OCI-LY7 (cell line): ENCODE measurements at regions not wholly inside any gene's neighbourhood (a gene's known extent, or its start where the extent isn't known, plus 50 kb on each side); places are given as distances from the start of the nearest gene placed in this dataset.

ENCODE experiments used
- BruUV-seq: library from RNA; stranded (reverse); fragments of 400-500 nt; replicated peaks from 2 replicates; lab custom pipeline; 2021; lab: Mats Ljungman, UMichigan
- CTCF ChIA-PET: fragments of 300-600 bp; sonication (Branson Sonifier 250); formaldehyde crosslinking; loops from one replicate; lab custom pipeline; 2022; ENCODE audit warnings: antibody characterized with exemption; ENCODE audit not compliant: unreplicated experiment; lab: Charles Lee
- POLR2A ChIA-PET: fragments of 300-600 bp; sonication (Branson Sonifier 250); formaldehyde crosslinking; loops from one replicate; lab custom pipeline; 2022; ENCODE audit warnings: antibody characterized with exemption; lab: Charles Lee
- DNase-seq: peaks from one replicate; pipeline ENCODE4 v3.0.0-alpha.2; 2015; ENCODE audit warnings: low spot score
- H2AFZ ChIP-seq: fragments of 200-600 bp; sonication (generic), shearing (Covaris generic); 2 replicates; pipeline ENCODE4 v1.6.1; 2014; ENCODE audit warnings: mild to moderate bottlenecking, antibody characterized with exemption, low read length, moderate library complexity
- H3K27ac ChIP-seq: fragments of 200-600 bp; sonication (generic); 2 replicates; pipeline ENCODE4 v1.5.1; 2014; ENCODE audit warnings: mixed run types, low read depth, mild to moderate bottlenecking, moderate library complexity, low read length, inconsistent platforms; ENCODE audit not compliant: poor library complexity, severe bottlenecking
- H3K36me3 ChIP-seq: fragments of 200-600 bp; sonication (generic); 2 replicates; pipeline ENCODE4 v1.6.1; 2014; ENCODE audit warnings: mild to moderate bottlenecking, antibody characterized with exemption, low read length, moderate library complexity, mixed read lengths; ENCODE audit not compliant: insufficient read depth
- H3K4me1 ChIP-seq: fragments of 200-600 bp; sonication (generic); 2 replicates; pipeline ENCODE4 v1.5.1; 2014; ENCODE audit warnings: mild to moderate bottlenecking, low read length; ENCODE audit not compliant: insufficient read depth, poor library complexity, severe bottlenecking
- H3K4me2 ChIP-seq: fragments of 200-600 bp; sonication (generic); 2 replicates; pipeline ENCODE4 v1.6.1; 2014; ENCODE audit warnings: mild to moderate bottlenecking, low read length
- H3K4me3 ChIP-seq: fragments of 200-600 bp; sonication (generic); 2 replicates; pipeline ENCODE4 v1.5.1; 2014; ENCODE audit warnings: mild to moderate bottlenecking, low read depth, low read length; ENCODE audit not compliant: poor library complexity, severe bottlenecking
- H3K79me2 ChIP-seq: fragments of 200-600 bp; sonication (generic); 2 replicates; pipeline ENCODE4 v1.6.1; 2016; ENCODE audit warnings: low read depth, mild to moderate bottlenecking, low read length, moderate library complexity, mixed read lengths; ENCODE audit not compliant: insufficient read depth
- H3K9me2 ChIP-seq: fragments of 200-600 bp; sonication (generic); 2 replicates; pipeline ENCODE4 v1.6.1; 2016; ENCODE audit warnings: mild to moderate bottlenecking, low read length, mixed read lengths; ENCODE audit not compliant: insufficient read depth
- H3K9me3 ChIP-seq: fragments of 200-600 bp; sonication (generic); 2 replicates; pipeline ENCODE4 v1.6.1; 2014; ENCODE audit warnings: mild to moderate bottlenecking, mixed run types, low read length, mixed read lengths
- H4K20me1 ChIP-seq: fragments of 200-600 bp; sonication (generic); 2 replicates; pipeline ENCODE4 v1.6.1; 2014; ENCODE audit warnings: mild to moderate bottlenecking, antibody characterized with exemption, low read length, moderate library complexity, mixed read lengths; ENCODE audit not compliant: insufficient read depth
- EZH2phosphoT487 ChIP-seq: fragments of 200-600 bp; sonication (generic); IDR thresholded peaks from 2 replicates; pipeline ENCODE4 v1.6.1; 2018; ENCODE audit warnings: low read depth, borderline replicate concordance, mild to moderate bottlenecking, mixed run types, antibody characterized with exemption, low read length, moderate library complexity, mixed read lengths
- intact Hi-C: fragments of 100-400 bp; cut with micrococcal nuclease; formaldehyde crosslinking; loops from one replicate; pipeline ENCODE4 v1.10.0; 2022; ENCODE audit not compliant: unreplicated experiment
- TF ChIP-seq, protein P1 (sequence below): fragments of 200-600 bp; sonication (generic); conservative IDR thresholded peaks from 2 replicates; pipeline ENCODE4 v1.5.1; 2014; ENCODE audit warnings: mild to moderate bottlenecking, antibody characterized with exemption, low read length, moderate library complexity, mixed read lengths

DNA sequence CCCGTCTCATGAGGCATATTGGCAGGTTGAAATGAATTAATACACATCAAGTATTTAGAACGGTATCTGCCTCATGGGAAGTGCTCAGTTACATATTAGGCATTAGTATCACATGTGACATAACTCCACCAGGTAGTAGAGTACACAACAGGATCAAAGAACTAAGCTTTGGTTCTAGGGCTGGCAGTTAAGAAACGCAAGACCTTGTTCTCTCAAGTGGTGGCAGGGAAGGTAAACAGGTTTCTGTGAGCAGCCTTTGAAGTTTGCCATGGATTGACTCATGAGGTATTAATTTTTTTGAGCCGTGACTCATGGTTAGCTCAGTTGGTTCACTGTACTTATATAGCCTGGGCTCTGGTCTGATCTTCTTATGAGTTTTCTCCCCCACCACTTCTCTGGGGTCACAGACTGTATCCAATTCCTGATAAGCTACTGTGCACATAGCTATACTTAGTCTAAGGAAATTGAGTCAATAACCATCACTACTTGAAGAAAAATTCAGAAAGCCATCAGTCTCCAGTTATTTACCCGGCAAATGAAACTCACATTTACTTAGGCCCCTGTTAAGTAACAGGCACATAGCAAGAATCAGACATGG, 155.6 kb upstream of the STT3B start:
- ChIA-PET CTCF (no interaction called here), POLR2A (interaction anchor here (0.5 kb wide), 1 partner anchor 228 kb away, joined by 3 read pairs; no protein-coding TSS in a partner anchor)
- H3K4me3 ChIP-seq, result no peak overlapping the region
- no peaks in the 10 kb centered on the region for H3K36me3 ChIP-seq
- H4K20me1 ChIP-seq, result no peaks in the 10 kb centered on the region
- no peak overlapping the region for H2AFZ ChIP-seq
- TF ChIP-seq, protein P1, sequence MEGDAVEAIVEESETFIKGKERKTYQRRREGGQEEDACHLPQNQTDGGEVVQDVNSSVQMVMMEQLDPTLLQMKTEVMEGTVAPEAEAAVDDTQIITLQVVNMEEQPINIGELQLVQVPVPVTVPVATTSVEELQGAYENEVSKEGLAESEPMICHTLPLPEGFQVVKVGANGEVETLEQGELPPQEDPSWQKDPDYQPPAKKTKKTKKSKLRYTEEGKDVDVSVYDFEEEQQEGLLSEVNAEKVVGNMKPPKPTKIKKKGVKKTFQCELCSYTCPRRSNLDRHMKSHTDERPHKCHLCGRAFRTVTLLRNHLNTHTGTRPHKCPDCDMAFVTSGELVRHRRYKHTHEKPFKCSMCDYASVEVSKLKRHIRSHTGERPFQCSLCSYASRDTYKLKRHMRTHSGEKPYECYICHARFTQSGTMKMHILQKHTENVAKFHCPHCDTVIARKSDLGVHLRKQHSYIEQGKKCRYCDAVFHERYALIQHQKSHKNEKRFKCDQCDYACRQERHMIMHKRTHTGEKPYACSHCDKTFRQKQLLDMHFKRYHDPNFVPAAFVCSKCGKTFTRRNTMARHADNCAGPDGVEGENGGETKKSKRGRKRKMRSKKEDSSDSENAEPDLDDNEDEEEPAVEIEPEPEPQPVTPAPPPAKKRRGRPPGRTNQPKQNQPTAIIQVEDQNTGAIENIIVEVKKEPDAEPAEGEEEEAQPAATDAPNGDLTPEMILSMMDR, result no peak
- TF ChIP-seq EZH2phosphoT487, result no peak
- H3K9me2 ChIP-seq, result no peaks in the 10 kb centered on the region
- H3K79me2 ChIP-seq, result no peaks in the 10 kb centered on the region
- H3K9me3 ChIP-seq, result no peaks in the 10 kb centered on the region
- no peak for DNase-seq
- intact Hi-C loops, result no loop called here
- H3K27ac ChIP-seq, result no peak overlapping the region
- H3K4me2 ChIP-seq, result no peak overlapping the region
- no peaks in the 10 kb centered on the region for H3K4me1 ChIP-seq
- BruUV-seq, result no TSS peak

DNA sequence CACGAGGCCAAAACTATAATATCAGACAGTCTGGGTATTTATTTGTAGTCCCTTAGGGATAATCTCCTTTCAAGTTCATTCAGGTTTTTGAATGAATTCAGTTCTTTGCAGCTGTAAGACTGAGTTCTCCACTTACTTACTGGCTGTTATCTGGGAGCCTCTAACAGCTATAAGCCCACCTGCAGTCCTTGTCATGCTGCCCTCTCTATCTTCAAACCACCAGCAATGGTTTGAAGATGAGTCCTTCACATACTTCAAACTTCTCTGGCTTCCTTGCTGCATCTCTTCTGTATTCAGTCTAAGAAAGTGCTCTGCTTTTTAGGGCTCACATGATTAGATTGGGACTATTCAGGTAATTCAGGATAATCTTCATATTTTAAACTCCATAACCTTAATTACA, 154.5 kb upstream of the STT3B start:
- Histone ChIP-seq H3K79me2 (no peaks in the 10 kb centered on the region), H3K36me3 (no peaks in the 10 kb centered on the region), H3K4me2 (no peak overlapping the region), H3K9me3 (no peaks in the 10 kb centered on the region), H2AFZ (no peak overlapping the region), H3K4me3 (no peak overlapping the region), H3K27ac (no peak overlapping the region), H4K20me1 (no peaks in the 10 kb centered on the region), H3K9me2 (no peaks in the 10 kb centered on the region), H3K4me1 (no peaks in the 10 kb centered on the region)
- ChIA-PET CTCF (no interaction called here), POLR2A (interaction anchor here (0.7 to 1.2 kb wide), 2 partner anchors 15 to 1891 kb away, joined by 3 to 4 read pairs; no protein-coding TSS in a partner anchor)
- intact Hi-C loops, result no loop called here
- no peak for TF ChIP-seq EZH2phosphoT487
- TF ChIP-seq, protein P1, result no peak
- DNase-seq, result no peak
- no TSS peak for BruUV-seq

DNA sequence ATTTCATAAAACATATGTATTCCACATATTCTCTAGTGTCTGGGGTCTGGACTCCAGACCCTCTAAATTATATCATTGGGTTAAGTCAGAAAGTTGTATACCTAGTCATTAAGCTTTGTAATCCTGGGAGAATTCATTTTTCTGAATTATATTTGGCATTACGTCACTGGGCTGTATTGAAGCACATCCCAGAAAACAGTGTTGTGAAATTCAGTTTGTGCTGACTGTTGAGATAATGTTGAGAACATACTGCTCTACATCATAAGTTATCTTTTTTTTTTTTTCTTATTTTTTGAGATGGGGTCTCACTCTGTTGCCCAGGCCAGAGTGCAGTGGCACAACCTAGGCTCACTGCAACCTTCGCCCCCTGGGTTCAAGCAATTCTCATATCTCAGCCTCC, 153.1 kb upstream of the STT3B start:
- no peaks in the 10 kb centered on the region for H3K4me1 ChIP-seq
- TF ChIP-seq, protein P1, result no peak
- no peak for TF ChIP-seq EZH2phosphoT487
- intact Hi-C loops, result no loop called here
- DNase-seq, result no peak
- no peaks in the 10 kb centered on the region for H3K36me3 ChIP-seq
- ChIA-PET CTCF (no interaction called here), POLR2A (interaction anchor here (0.7 kb wide), 1 partner anchor 854 kb away, joined by 3 read pairs; no protein-coding TSS in a partner anchor)
- no peak overlapping the region for H2AFZ ChIP-seq
- no peaks in the 10 kb centered on the region for H3K79me2 ChIP-seq
- no TSS peak for BruUV-seq
- H3K9me3 ChIP-seq, result no peaks in the 10 kb centered on the region
- H3K27ac ChIP-seq, result no peak overlapping the region
- H3K4me2 ChIP-seq, result no peak overlapping the region
- no peak overlapping the region for H3K4me3 ChIP-seq
- no peaks in the 10 kb centered on the region for H4K20me1 ChIP-seq
- no peaks in the 10 kb centered on the region for H3K9me2 ChIP-seq
